Endothelial cell of umbilical vein (primary cell): ENCODE measurements at regions not wholly inside any gene's neighbourhood (a gene's known extent, or its start where the extent isn't known, plus 50 kb on each side); places are given as distances from the start of the nearest gene placed in this dataset.

ENCODE experiments used
- BruUV-seq: library from RNA; stranded (reverse); fragments of 400-500 nt; replicated peaks from 2 replicates; lab custom pipeline; 2021; lab: Mats Ljungman, UMichigan
- CTCF ChIA-PET: fragments of 300-600, 350-600 bp; sonication (Branson Sonifier 250); formaldehyde crosslinking; loops from one replicate; lab custom pipeline; 2021; ENCODE audit warnings: antibody characterized with exemption, inconsistent platforms; lab: Charles Lee
- POLR2A ChIA-PET: fragments of 300-600, 350-600 bp; sonication (Branson Sonifier 250); formaldehyde crosslinking; loops from one replicate; lab custom pipeline; 2021; ENCODE audit warnings: antibody characterized with exemption, inconsistent platforms; lab: Charles Lee
- DNase-seq: peaks from one replicate; pipeline ENCODE4 v3.0.0-alpha.2; 2011; ENCODE audit warnings: low read depth, low spot score
- FAIRE-seq: peaks from 2 replicates; lab custom pipeline; 2011; peaks lifted over from hg19 to GRCh38; lab: Jason Lieb, UNC
- H2AFZ ChIP-seq: 2 replicates; pipeline ENCODE4 v1.6.0; 2012; ENCODE audit warnings: low read depth, low read length, control low read depth, inconsistent platforms
- H3K27ac ChIP-seq: 2 replicates; pipeline ENCODE4 v1.5.1; 2011; ENCODE audit warnings: low read depth, mild to moderate bottlenecking, control low read depth, low read length, moderate library complexity; ENCODE audit not compliant: insufficient read depth
- H3K27me3 ChIP-seq, 2 experiments: 2 replicates each; pipeline versions ENCODE4 v1.6.0 to v1.6.1; 2011; ENCODE audit warnings: low read length in 2 of 2, mixed read lengths in 1 of 2; ENCODE audit not compliant: control insufficient read depth in 2 of 2, insufficient read depth in 2 of 2
- H3K36me3 ChIP-seq, 2 experiments: 2 replicates in 1 of 2; 3 replicates in 1 of 2; pipeline ENCODE4 v1.5.1; 2011; ENCODE audit warnings: low read length in 2 of 2, mild to moderate bottlenecking in 1 of 2, moderate library complexity in 1 of 2; ENCODE audit not compliant: control insufficient read depth in 2 of 2, insufficient read depth in 2 of 2; ENCODE audit errors: extremely low read depth in 1 of 2
- H3K4me1 ChIP-seq: 3 replicates; pipeline ENCODE4 v1.5.1; 2011; ENCODE audit warnings: mild to moderate bottlenecking, low read length; ENCODE audit not compliant: control insufficient read depth, insufficient read depth; ENCODE audit errors: extremely low read depth
- H3K4me2 ChIP-seq: 2 replicates; pipeline ENCODE4 v1.6.1; 2011; ENCODE audit warnings: low read length, control low read depth, mixed read lengths; ENCODE audit not compliant: insufficient read depth
- H3K4me3 ChIP-seq, 3 experiments: fragments of 200-600 bp in 1 of 3; sonication (generic), shearing (Covaris generic) in 1 of 3; replicated peaks in 1 of 3; 2 replicates each; pipeline ENCODE4 v1.5.1; 2011 to 2016; ENCODE audit warnings: control low read depth in 3 of 3, low read length in 3 of 3, mild to moderate bottlenecking in 2 of 3, inconsistent platforms in 1 of 3, low read depth in 1 of 3, moderate library complexity in 1 of 3; ENCODE audit not compliant: insufficient read depth in 1 of 3
- H3K79me2 ChIP-seq: 2 replicates; pipeline ENCODE4 v1.6.0; 2012; ENCODE audit warnings: low read length, inconsistent platforms; ENCODE audit not compliant: control insufficient read depth, insufficient read depth
- H3K9ac ChIP-seq: replicated peaks from 2 replicates; pipeline ENCODE3; 2011; ENCODE audit warnings: low read length, control low read depth; ENCODE audit not compliant: insufficient read depth; ENCODE audit errors: extremely low read depth
- H3K9me1 ChIP-seq: replicated peaks from 3 replicates; pipeline ENCODE4 v1.6.0; 2011; ENCODE audit warnings: mild to moderate bottlenecking, low read length; ENCODE audit not compliant: control insufficient read depth, insufficient read depth; ENCODE audit errors: extremely low read depth
- H3K9me3 ChIP-seq: replicated peaks from 2 replicates; pipeline ENCODE4 v1.5.1; 2012; ENCODE audit warnings: low read length, inconsistent platforms; ENCODE audit not compliant: control insufficient read depth, insufficient read depth
- H4K20me1 ChIP-seq: replicated peaks from 2 replicates; pipeline ENCODE3; 2011; ENCODE audit warnings: mild to moderate bottlenecking, low read length; ENCODE audit not compliant: control insufficient read depth, insufficient read depth; ENCODE audit errors: extremely low read depth
- CTCF ChIP-seq, 2 donors: IDR thresholded peaks; 1 replicate in 1 of 2; 2 replicates in 1 of 2; pipeline ENCODE4 v1.5.1; 2011; ENCODE audit warnings: low read length in 2 of 2, mild to moderate bottlenecking in 2 of 2, moderate library complexity in 2 of 2, control low read depth in 1 of 2, inconsistent platforms in 1 of 2, low read depth in 1 of 2; ENCODE audit not compliant: insufficient read depth in 1 of 2; ENCODE audit errors: extremely low read depth in 1 of 2
- EZH2 ChIP-seq: IDR thresholded peaks from 2 replicates; pipeline ENCODE4 v1.6.1; 2012; ENCODE audit warnings: borderline replicate concordance, low read depth, mild to moderate bottlenecking, moderate library complexity, low read length, inconsistent platforms; ENCODE audit not compliant: severe bottlenecking
- FOS ChIP-seq: IDR thresholded peaks from 2 replicates; pipeline ENCODE4 v1.6.1; 2011; ENCODE audit warnings: mild to moderate bottlenecking, low read length, moderate library complexity, borderline replicate concordance; ENCODE audit not compliant: insufficient read depth
- GATA2 ChIP-seq: IDR thresholded peaks from 2 replicates; pipeline ENCODE4 v1.7.0; 2011; ENCODE audit warnings: low read depth, mild to moderate bottlenecking, moderate library complexity, mixed read lengths, low read length; ENCODE audit not compliant: insufficient read length, insufficient read depth
- JUN ChIP-seq: IDR thresholded peaks from 2 replicates; pipeline ENCODE4 v1.6.1; 2011; ENCODE audit warnings: borderline replicate concordance, low read depth; ENCODE audit not compliant: insufficient read length, insufficient read depth
- MAX ChIP-seq: IDR thresholded peaks from 2 replicates; pipeline ENCODE4 v1.6.1; 2011; ENCODE audit not compliant: insufficient read depth, insufficient read length
- MYC ChIP-seq: IDR thresholded peaks from one replicate; pipeline ENCODE4 v1.6.1; 2011; ENCODE audit warnings: mild to moderate bottlenecking, low read depth, low read length
- POLR2A ChIP-seq: IDR thresholded peaks from 2 replicates; pipeline ENCODE4 v1.6.1; 2012; ENCODE audit warnings: low read depth, mild to moderate bottlenecking, control low read depth, low read length
- POLR2AphosphoS5 ChIP-seq: IDR thresholded peaks from 2 replicates; pipeline ENCODE4 v1.6.1; 2012; ENCODE audit warnings: low read depth, mild to moderate bottlenecking, control low read depth, low read length, moderate library complexity; ENCODE audit not compliant: insufficient read depth
- dilution Hi-C: fragments of 300-500 bp; cut with MboI; formaldehyde crosslinking; loops from one replicate; pipeline ENCODE4 v1.15.0; 2019; ENCODE audit warnings: low sequenced_read_pairs; ENCODE audit not compliant: extremely low pct_ligation_motif_present
- intact Hi-C: fragments of 100-400 bp; cut with micrococcal nuclease; formaldehyde crosslinking; loops from one replicate; pipeline ENCODE4 v1.10.0; 2022

- Histone ChIP-seq H4K20me1 (no peaks in the 10 kb centered on the region), H3K9me3 (no peaks in the 10 kb centered on the region), H2AFZ (no peak overlapping the region), H3K79me2 (no peaks in the 10 kb centered on the region), H3K27me3 (no peaks in the 10 kb centered on the region), H3K4me1 (no peaks in the 10 kb centered on the region), H3K4me3 (no peak overlapping the region), H3K9ac (no peak overlapping the region), H3K4me2 (no peak overlapping the region), H3K9me1 (no peaks in the 10 kb centered on the region), H3K27ac (no peak overlapping the region), H3K36me3 (no peaks in the 10 kb centered on the region)
- ChIA-PET POLR2A (no interaction called here), CTCF (no interaction called here)
- dilution Hi-C loops, result no loop called here
- no TSS peak for BruUV-seq
- DNase-seq (no peak), FAIRE-seq (no peak)
- TF ChIP-seq JUN, result no peak
- TF ChIP-seq GATA2, result no peak
- no peak for TF ChIP-seq POLR2A
- no peak for TF ChIP-seq MYC
- no peak for TF ChIP-seq POLR2AphosphoS5
- TF ChIP-seq FOS, result no peak
- no peak for TF ChIP-seq EZH2
- TF ChIP-seq MAX, result no peak
- TF ChIP-seq CTCF (IDR thresholded peaks at IDR 0.05; ENCODE audit: extremely low read depth in 1 of 2, insufficient read depth in 1 of 2, low read depth in 1 of 2, low read length in 2 of 2), result no peak
- intact Hi-C loops, result no loop called here
Measured at GRCh38 chr5:114007678-114008077, 354.2 kb upstream of the KCNN2 start.
